ENCODE measurements at regions not wholly inside any gene's neighbourhood (a gene's known extent, or its start where the extent isn't known, plus 50 kb on each side); places are given as distances from the start of the nearest gene placed in this dataset.
"Not testable (repeated sequence)": the region's sequence is repeated elsewhere in the genome, so short reads cannot be mapped to it uniquely, and the experiment has no call there.

- BruUV-seq (replicated peaks); POLR2A ChIA-PET; H3K27me3 ChIP-seq (ENCODE audit: insufficient read depth, low read length); H3K36me3 ChIP-seq (ENCODE audit: control insufficient read depth in 1 of 2, insufficient read depth in 2 of 2, low read length in 2 of 2); H4K20me1 ChIP-seq (ENCODE audit: insufficient read depth); H3K9me2 ChIP-seq (ENCODE audit: insufficient read depth); H3K79me2 ChIP-seq (ENCODE audit: insufficient read depth, low read length); DNase-seq (ENCODE audit: low read depth, low spot score); CTCF ChIA-PET; H3K4me1 ChIP-seq (ENCODE audit: control insufficient read depth in 1 of 2, insufficient read depth in 2 of 2, low read length in 2 of 2); H3K9ac ChIP-seq (ENCODE audit: low read length); H3K4me2 ChIP-seq (ENCODE audit: low read length); H2AFZ ChIP-seq (ENCODE audit: low read depth, low read length, poor library complexity, severe bottlenecking); intact Hi-C loops (cut with micrococcal nuclease); ATAC-seq; H3K4me3 ChIP-seq (replicated peaks in 1 of 2; ENCODE audit: low read depth in 1 of 2, low read length in 2 of 2); RAD21 ChIA-PET (ENCODE audit: low non-redundant PET in 1 of 2, low total read pairs in 2 of 2, uncharacterized antibody in 2 of 2, unreplicated experiment in 2 of 2); H3K27ac ChIP-seq (ENCODE audit: low read depth, low read length): not testable (repeated sequence)
- H3K9me3 ChIP-seq (ENCODE audit: control insufficient read depth in 1 of 2, insufficient read depth in 1 of 2, low read depth in 1 of 2, low read length in 2 of 2): peaks cover 9 to 10% of the 10 kb centered on the region in 2 experiments; a peak in 2 of 4 replicates
Measured at GRCh38 chr5:12131020-12131419, 226.8 kb upstream of the CTNND2 start.

- BruUV-seq (replicated peaks): no TSS peak
- Histone ChIP-seq H3K4me1 (ENCODE audit: control insufficient read depth in 1 of 2, insufficient read depth in 2 of 2, low read length in 2 of 2) (no peaks in the 10 kb centered on the region), H3K9ac (ENCODE audit: low read length) (no peak overlapping the region), H3K36me3 (ENCODE audit: control insufficient read depth in 1 of 2, insufficient read depth in 2 of 2, low read length in 2 of 2) (no peaks in the 10 kb centered on the region), H2AFZ (ENCODE audit: low read depth, low read length, poor library complexity, severe bottlenecking) (no peak overlapping the region), H3K27me3 (ENCODE audit: insufficient read depth, low read length) (no peaks in the 10 kb centered on the region), H3K4me3 (replicated peaks in 1 of 2; ENCODE audit: low read depth in 1 of 2, low read length in 2 of 2) (no peak overlapping the region), H3K27ac (ENCODE audit: low read depth, low read length) (no peak overlapping the region), H3K9me3 (ENCODE audit: control insufficient read depth in 1 of 2, insufficient read depth in 1 of 2, low read depth in 1 of 2, low read length in 2 of 2) (peaks cover 0 to 12% of the 10 kb centered on the region in 2 experiments; a peak in 2 of 4 replicates), H3K4me2 (ENCODE audit: low read length) (no peak overlapping the region), H3K79me2 (ENCODE audit: insufficient read depth, low read length) (no peaks in the 10 kb centered on the region), H3K9me2 (ENCODE audit: insufficient read depth) (no peaks in the 10 kb centered on the region), H4K20me1 (ENCODE audit: insufficient read depth) (no peaks in the 10 kb centered on the region)
- ATAC-seq: no peak
- ChIA-PET POLR2A (no interaction called here), RAD21 (ENCODE audit: low non-redundant PET in 1 of 2, low total read pairs in 2 of 2, uncharacterized antibody in 2 of 2, unreplicated experiment in 2 of 2) (no interaction called here), CTCF (no interaction called here)
- TF ChIP-seq EGR1 (IDR thresholded peaks at IDR 0.05; ENCODE audit: low read depth) (no peak), ELF1 (IDR thresholded peaks at IDR 0.05; ENCODE audit: borderline replicate concordance, low read depth) (no peak), JUND (IDR thresholded peaks at IDR 0.05) (no peak), POLR2AphosphoS5 (IDR thresholded peaks at IDR 0.05; ENCODE audit: low read depth, low read length) (no peak), SP1 (IDR thresholded peaks at IDR 0.05; ENCODE audit: low read depth) (no peak), YY1 (IDR thresholded peaks at IDR 0.05; ENCODE audit: extremely low read depth, insufficient replicate concordance, low read depth, low read length) (no peak), FOSL1 (IDR thresholded peaks at IDR 0.05; ENCODE audit: low read depth) (no peak), REST (IDR thresholded peaks at IDR 0.05; ENCODE audit: low read depth) (no peak)
- DNase-seq (ENCODE audit: low read depth, low spot score): no peak
- intact Hi-C loops (cut with micrococcal nuclease): no loop called here
Measured at GRCh38 chr5:12125895-12126294, 221.6 kb upstream of the CTNND2 start.

All from HCT116 (cell line).